GM12878 (cell line): ENCODE measurements at regions not wholly inside any gene's neighbourhood (a gene's known extent, or its start where the extent isn't known, plus 50 kb on each side); places are given as distances from the start of the nearest gene placed in this dataset.

Experiments used
- BCL11A ChIP-seq: IDR thresholded peaks from 2 replicates; pipeline ENCODE4 v1.6.1; 2011; ENCODE audit warnings: low read depth, low read length
- BHLHE40 ChIP-seq, 2 experiments: fragments of 450-650 bp in 1 of 2; IDR thresholded peaks; 2 replicates each; pipeline ENCODE4 v1.6.1; 2011 to 2017; ENCODE audit warnings: low read depth in 2 of 2, borderline replicate concordance in 1 of 2, improper control_type of control experiment in 1 of 2, low read length in 1 of 2, mild to moderate bottlenecking in 1 of 2
- BRCA1 ChIP-seq: IDR thresholded peaks from 2 replicates; pipeline ENCODE4 v1.6.1; 2011; ENCODE audit warnings: low read depth, low read length, improper control_type of control experiment
- CTCF ChIP-seq, 3 experiments: IDR thresholded peaks in 2 of 3; conservative IDR thresholded peaks in 1 of 3; 2 replicates each; pipeline ENCODE4 v1.5.1; 2011; ENCODE audit warnings: low read depth in 3 of 3, low read length in 3 of 3, mild to moderate bottlenecking in 3 of 3, control low read depth in 2 of 3, moderate library complexity in 2 of 3, inconsistent platforms in 1 of 3, mixed read lengths in 1 of 3; ENCODE audit not compliant: control insufficient read depth in 2 of 3, insufficient read depth in 1 of 3; ENCODE audit errors: extremely low read depth in 1 of 3
- KDM1A ChIP-seq: fragments of 200-600 bp; sonication (generic); IDR thresholded peaks from 2 replicates; pipeline ENCODE4 v1.6.1; 2016; ENCODE audit warnings: borderline replicate concordance
- REST ChIP-seq: IDR thresholded peaks from 2 replicates; pipeline ENCODE4 v1.6.1; 2012; ENCODE audit warnings: mild to moderate bottlenecking, low read depth, low read length
- SPI1 ChIP-seq: IDR thresholded peaks from 2 replicates; pipeline ENCODE4 v1.6.1; 2011; ENCODE audit warnings: low read depth, mild to moderate bottlenecking, low read length, moderate library complexity, borderline replicate concordance; ENCODE audit not compliant: insufficient read depth
- SUZ12 ChIP-seq: fragments of 200-600 bp; sonication (generic); IDR thresholded peaks from one replicate; pipeline ENCODE4 v1.6.1; 2018; ENCODE audit warnings: antibody characterized with exemption, mild to moderate bottlenecking; ENCODE audit not compliant: unreplicated experiment
- TAF1 ChIP-seq: IDR thresholded peaks from 2 replicates; pipeline ENCODE4 v1.6.1; 2011; ENCODE audit warnings: mild to moderate bottlenecking, low read depth, low read length, borderline replicate concordance
- USF1 ChIP-seq: IDR thresholded peaks from 2 replicates; pipeline ENCODE4 v1.6.1; 2011; ENCODE audit warnings: borderline replicate concordance, low read depth, mild to moderate bottlenecking, moderate library complexity, mixed read lengths, low read length; ENCODE audit not compliant: insufficient read depth; ENCODE audit errors: extremely low read length
- YY1 ChIP-seq: IDR thresholded peaks from 2 replicates; pipeline ENCODE4 v1.6.1; 2011; ENCODE audit warnings: low read depth, mild to moderate bottlenecking, low read length

GRCh38 chr14:29028973-29029582 lies 262.5 kb downstream of the FOXG1 start:
- TF ChIP-seq BRCA1 (no peak), CTCF (IDR thresholded peaks at IDR 0.05 in 2 of 3, conservative IDR thresholded peaks at IDR 0.05 in 1 of 3; ENCODE audit: control insufficient read depth in 2 of 3, extremely low read depth in 1 of 3, insufficient read depth in 1 of 3, low read depth in 3 of 3, low read length in 3 of 3) (no peak), BHLHE40 (IDR thresholded peaks at IDR 0.05; ENCODE audit: borderline replicate concordance in 1 of 2, low read depth in 2 of 2, low read length in 1 of 2) (no peak), SPI1 (no peak), REST (no peak), BCL11A (no peak), YY1 (no peak), KDM1A (no peak), USF1 (no peak), SUZ12 (no peak), TAF1 (no peak)
